K562 (cell line): ENCODE measurements at regions not wholly inside any gene's neighbourhood (a gene's known extent, or its start where the extent isn't known, plus 50 kb on each side); places are given as distances from the start of the nearest gene placed in this dataset.

Experiments
- ATAC-seq: fragments of 200-7000 bp; cut with Tn5 transposase; 3 replicates; pipeline ENCODE4 v1.9.1; 2020; ENCODE audit warnings: moderate library complexity
- BruUV-seq: library from RNA; stranded (reverse); fragments of 400-500 nt; replicated peaks from 2 replicates; lab custom pipeline; 2021; lab: Mats Ljungman, UMichigan
- CTCF ChIA-PET: fragments of 300-600 bp; formaldehyde crosslinking; extraction: SDS; loops from one replicate; lab custom pipeline; 2021; ENCODE audit warnings: low intra/inter-chr PET ratio; lab: Yijun Ruan, JAX
- POLR2A ChIA-PET: fragments of 300-600, 350-650 bp; sonication (Branson Sonifier 250); formaldehyde crosslinking; extraction: SDS; loops from one replicate; lab custom pipeline; 2021; ENCODE audit warnings: antibody characterized with exemption, inconsistent platforms; lab: Yijun Ruan, JAX
- DNase-seq, 4 experiments: peaks; one replicate each; pipeline versions ENCODE4 v3.0.0 to v3.0.0-alpha.2; 2011 to 2018; ENCODE audit warnings: low spot score in 3 of 4, mixed read lengths in 3 of 4; ENCODE audit errors: extremely low read depth in 1 of 4
- FAIRE-seq: peaks from 2 replicates; lab custom pipeline; 2011; peaks lifted over from hg19 to GRCh38; lab: Jason Lieb, UNC
- H2AFZ ChIP-seq: 2 replicates; pipeline ENCODE4 v1.6.0; 2011; ENCODE audit warnings: low read depth, low read length, control low read depth, inconsistent platforms
- H3K27ac ChIP-seq: fragments of 200-600 bp; 3 replicates; pipeline ENCODE4 v1.8.0; 2011; ENCODE audit warnings: low read depth, mild to moderate bottlenecking, control low read depth, inconsistent platforms, low read length, moderate library complexity, mixed read lengths; ENCODE audit errors: extremely low read depth
- H3K27me3 ChIP-seq, 2 experiments: fragments of 300-600 bp in 1 of 2; 2 replicates in 1 of 2; 3 replicates in 1 of 2; pipeline versions ENCODE4 v1.6.0 to v1.8.0; 2011; ENCODE audit warnings: inconsistent platforms in 2 of 2, low read length in 2 of 2, mild to moderate bottlenecking in 1 of 2, mixed read lengths in 1 of 2, moderate library complexity in 1 of 2; ENCODE audit not compliant: control insufficient read depth in 2 of 2, insufficient read depth in 2 of 2
- H3K36me3 ChIP-seq: fragments of 300-600 bp; 3 replicates; pipeline ENCODE4 v1.8.0; 2011; ENCODE audit warnings: mild to moderate bottlenecking, low read length, inconsistent platforms; ENCODE audit not compliant: control insufficient read depth, insufficient read depth
- H3K4me1 ChIP-seq, 2 experiments: fragments of 200-600 bp in 1 of 2; replicated peaks in 1 of 2; 2 replicates in 1 of 2; 3 replicates in 1 of 2; pipeline versions ENCODE4 v1.5.1 to v1.8.0; 2011; ENCODE audit warnings: inconsistent platforms in 2 of 2, low read length in 2 of 2, mild to moderate bottlenecking in 1 of 2, mixed read lengths in 1 of 2, moderate library complexity in 1 of 2; ENCODE audit not compliant: control insufficient read depth in 2 of 2, insufficient read depth in 2 of 2
- H3K4me2 ChIP-seq: 2 replicates; pipeline ENCODE4 v1.6.1; 2011; ENCODE audit warnings: low read length, control low read depth, inconsistent platforms, mixed read lengths; ENCODE audit not compliant: insufficient read depth
- H3K4me3 ChIP-seq: fragments of 200-600 bp; sonication (generic), shearing (Covaris generic); 2 replicates; pipeline ENCODE4 v1.5.1; 2016; ENCODE audit warnings: control low read depth, inconsistent platforms
- H3K79me2 ChIP-seq: fragments of 200-600 bp; 3 replicates; pipeline ENCODE4 v1.8.0; 2011; ENCODE audit warnings: low read length, inconsistent platforms; ENCODE audit not compliant: control insufficient read depth, insufficient read depth
- H3K9ac ChIP-seq, 2 experiments: 2 replicates each; pipeline versions ENCODE4 v1.6.0 to v1.6.1; 2011; ENCODE audit warnings: low read depth in 2 of 2, low read length in 2 of 2, control low read depth in 1 of 2, inconsistent platforms in 1 of 2, mild to moderate bottlenecking in 1 of 2, mixed read lengths in 1 of 2; ENCODE audit not compliant: insufficient read depth in 1 of 2
- H3K9me1 ChIP-seq: one replicate; pipeline ENCODE4 v1.6.0; 2011; ENCODE audit warnings: inconsistent platforms, mild to moderate bottlenecking, low read length, moderate library complexity; ENCODE audit not compliant: control insufficient read depth, insufficient read depth
- H3K9me3 ChIP-seq: replicated peaks from 2 replicates; pipeline ENCODE4 v1.5.1; 2011; ENCODE audit warnings: low read depth, low read length, inconsistent platforms; ENCODE audit not compliant: control insufficient read depth, insufficient read depth
- H4K20me1 ChIP-seq: replicated peaks from 2 replicates; pipeline ENCODE4 v1.6.1; 2011; ENCODE audit warnings: low read length, inconsistent platforms, mixed read lengths; ENCODE audit not compliant: control insufficient read depth, insufficient read depth
- AFF4 ChIP-seq: sonication (generic); formaldehyde crosslinking; IDR thresholded peaks from 2 replicates; pipeline ENCODE4 v1.8.0; 2023; ENCODE audit warnings: mild to moderate bottlenecking, missing genetic modification reagents
- ATF3 ChIP-seq, 2 experiments: fragments of 450-650 bp in 1 of 2; sonication (generic) in 1 of 2; formaldehyde crosslinking in 1 of 2; IDR thresholded peaks in 1 of 2; conservative IDR thresholded peaks in 1 of 2; 2 replicates each; pipeline versions ENCODE4 v1.6.1 to v1.8.1; 2016 to 2023; ENCODE audit warnings: mild to moderate bottlenecking in 2 of 2, moderate library complexity in 2 of 2, inconsistent platforms in 1 of 2, missing genetic modification reagents in 1 of 2
- ATF6 ChIP-seq: sonication (generic); formaldehyde crosslinking; IDR thresholded peaks from 2 replicates; pipeline ENCODE4 v1.4.0; 2020; ENCODE audit warnings: mild to moderate bottlenecking, missing genetic modification reagents
- CBFA2T2 ChIP-seq: fragments of 450-650 bp; conservative IDR thresholded peaks from 2 replicates; pipeline ENCODE4 v1.6.1; 2017; ENCODE audit warnings: mild to moderate bottlenecking
- DEAF1 ChIP-seq: fragments of 450-650 bp; formaldehyde crosslinking; IDR thresholded peaks from 2 replicates; pipeline ENCODE4 v1.4.0; 2020; ENCODE audit warnings: mild to moderate bottlenecking, moderate library complexity
- FOXA3 ChIP-seq, 2 experiments: fragments of 450-650 bp in 1 of 2; sonication (generic) in 1 of 2; formaldehyde crosslinking; IDR thresholded peaks in 1 of 2; conservative IDR thresholded peaks in 1 of 2; 2 replicates each; pipeline versions ENCODE4 v1.4.0 to v1.8.0; 2020 to 2022; ENCODE audit warnings: mild to moderate bottlenecking in 2 of 2, missing genetic modification reagents in 1 of 2
- FOXK1 ChIP-seq: sonication (generic); formaldehyde crosslinking; IDR thresholded peaks from 2 replicates; pipeline ENCODE4 v1.8.0; 2022; ENCODE audit warnings: missing genetic modification reagents, mild to moderate bottlenecking, borderline replicate concordance
- MAZ ChIP-seq, 2 experiments: fragments of 450-650 bp in 1 of 2; sonication (generic) in 1 of 2; formaldehyde crosslinking; IDR thresholded peaks in 1 of 2; conservative IDR thresholded peaks in 1 of 2; 2 replicates each; pipeline versions ENCODE4 v1.4.0 to v1.5.0; 2020; ENCODE audit warnings: mild to moderate bottlenecking in 1 of 2, missing genetic modification reagents in 1 of 2
- NONO ChIP-seq, 2 experiments: fragments of 200-400 bp in 1 of 2; fragments of 450-650 bp in 1 of 2; formaldehyde crosslinking in 1 of 2; IDR thresholded peaks; 2 replicates each; pipeline ENCODE4 v1.6.1; 2017; ENCODE audit warnings: low read depth in 2 of 2, mild to moderate bottlenecking in 2 of 2, moderate library complexity in 2 of 2, low read length in 1 of 2
- USF1 ChIP-seq: sonication (generic); formaldehyde crosslinking; IDR thresholded peaks from 2 replicates; pipeline ENCODE4 v1.9.0; 2022; ENCODE audit warnings: mild to moderate bottlenecking, missing genetic modification reagents
- ZBTB1 ChIP-seq: sonication (generic); formaldehyde crosslinking; IDR thresholded peaks from 2 replicates; pipeline ENCODE4 v1.8.1; 2023; ENCODE audit warnings: missing genetic modification reagents, low read depth, mild to moderate bottlenecking, borderline replicate concordance
- ZNF347 ChIP-seq: fragments of 450-650 bp; formaldehyde crosslinking; IDR thresholded peaks from 2 replicates; pipeline ENCODE4 v1.4.0; 2020; ENCODE audit warnings: low read depth, mild to moderate bottlenecking, moderate library complexity
- WGBS: fragments of 100-300 bp; shearing (Covaris generic); methylation state at CpG from one replicate; pipeline ENCODE4 v1.1.6; 2016; ENCODE audit warnings: low coverage, mixed read lengths; ENCODE audit not compliant: insufficient coverage; ENCODE audit errors: missing lambda C conversion rate; 5-methylcytosine and 5-hydroxymethylcytosine counted together
- in situ Hi-C: fragments of 300-500 bp; cut with MboI; formaldehyde crosslinking; loops from 4 replicates; pipeline ENCODE4 v1.15.0; 2018; ENCODE audit warnings: inconsistent platforms, mixed read lengths
- intact Hi-C: fragments of 100-400 bp; cut with micrococcal nuclease; formaldehyde crosslinking; loops from 2 replicates; pipeline ENCODE4 v1.14.2; 2022

GRCh38 chr2:188092734-188093133 is 198.9 kb upstream of the GULP1 start:
- Histone ChIP-seq H3K36me3 (no peaks in the 10 kb centered on the region), H3K9ac (no peak overlapping the region), H3K79me2 (no peaks in the 10 kb centered on the region), H3K9me1 (no peaks in the 10 kb centered on the region), H4K20me1 (no peaks in the 10 kb centered on the region), H3K27ac (no peak overlapping the region), H3K4me1 (no peaks in the 10 kb centered on the region), H3K27me3 (no peaks in the 10 kb centered on the region), H3K9me3 (no peaks in the 10 kb centered on the region), H3K4me2 (no peak overlapping the region), H3K4me3 (no peak overlapping the region), H2AFZ (no peak overlapping the region)
- BruUV-seq = no TSS peak
- POLR2A ChIA-PET = no interaction called here
- FAIRE-seq (no peak), DNase-seq (no peak), ATAC-seq (no peak)
- in situ Hi-C loops (no loop called here), intact Hi-C loops (no loop called here)
- 0% methylated on average over 2 of the region's 2 CpGs for WGBS
- CTCF ChIA-PET = no interaction called here
- TF ChIP-seq FOXK1 (CRISPR knock-in tag) = no peak
- TF ChIP-seq ATF6 (CRISPR knock-in tag) = no peak
- no peak for TF ChIP-seq FOXA3 (CRISPR knock-in tag; conservative IDR thresholded peaks at IDR 0.05 in 1 of 2, IDR thresholded peaks at IDR 0.05 in 1 of 2)
- no peak for TF ChIP-seq ATF3 (IDR thresholded peaks at IDR 0.05)
- TF ChIP-seq ATF3 (CRISPR knock-in tag; conservative IDR thresholded peaks at IDR 0.05) = no peak
- no peak for TF ChIP-seq ZBTB1 (CRISPR knock-in tag)
- TF ChIP-seq MAZ (CRISPR knock-in tag; conservative IDR thresholded peaks at IDR 0.05 in 1 of 2, IDR thresholded peaks at IDR 0.05 in 1 of 2) = no peak
- no peak for TF ChIP-seq NONO (IDR thresholded peaks at IDR 0.05; ENCODE audit: low read depth in 2 of 2, low read length in 1 of 2)
- no peak for TF ChIP-seq AFF4 (CRISPR knock-in tag)
- TF ChIP-seq CBFA2T2 = no peak
- no peak for TF ChIP-seq DEAF1 (CRISPR knock-in tag)
- no peak for TF ChIP-seq ZNF347 (CRISPR knock-in tag)
- no peak for TF ChIP-seq USF1
